GM12878 (cell line): ENCODE measurements at regions not wholly inside any gene's neighbourhood (a gene's known extent, or its start where the extent isn't known, plus 50 kb on each side); places are given as distances from the start of the nearest gene placed in this dataset.

ENCODE experiments used
- ATAC-seq: fragments of 200-7000 bp; cut with Tn5 transposase; 3 replicates; pipeline ENCODE4 v1.9.1; 2020; ENCODE audit warnings: mild to moderate bottlenecking, moderate library complexity
- BruUV-seq: library from RNA; stranded (reverse); fragments of 400-500 nt; replicated peaks from 2 replicates; lab custom pipeline; 2021; lab: Mats Ljungman, UMichigan
- CTCF ChIA-PET: fragments of 300-600 bp; sonication (Branson Sonifier 250); formaldehyde crosslinking; extraction: SDS; loops from one replicate; lab custom pipeline; 2021; ENCODE audit warnings: inconsistent platforms; lab: Yijun Ruan, JAX
- POLR2A ChIA-PET: fragments of 350-600 bp; formaldehyde crosslinking; extraction: SDS; loops from one replicate; lab custom pipeline; 2021; ENCODE audit warnings: inconsistent platforms; lab: Charles Lee
- RAD21 ChIA-PET: fragments of 300-600 bp; sonication (Branson Sonifier 250); formaldehyde crosslinking; loops from one replicate; lab custom pipeline; 2023; ENCODE audit warnings: antibody characterized with exemption; ENCODE audit not compliant: unreplicated experiment; lab: Charles Lee
- SMC1A ChIA-PET: fragments of 300-600 bp; sonication (Branson Sonifier 250); formaldehyde crosslinking; loops from one replicate; lab custom pipeline; 2023; ENCODE audit not compliant: unreplicated experiment, uncharacterized antibody; lab: Charles Lee
- DNase-seq: peaks from one replicate; pipeline ENCODE4 v3.0.0-alpha.2; 2011; ENCODE audit warnings: low read depth, low spot score
- FAIRE-seq: peaks from 3 replicates; lab custom pipeline; 2011; peaks lifted over from hg19 to GRCh38; lab: Jason Lieb, UNC
- H2AFZ ChIP-seq: 2 replicates; pipeline ENCODE4 v1.6.0; 2011; ENCODE audit warnings: low read depth, low read length, control low read depth; ENCODE audit not compliant: control insufficient read depth
- H3K27ac ChIP-seq: 2 replicates; pipeline ENCODE4 v1.5.1; 2011; ENCODE audit warnings: control low read depth; ENCODE audit not compliant: control insufficient read depth, insufficient read depth
- H3K27me3 ChIP-seq, 2 experiments: replicated peaks in 1 of 2; 2 replicates each; pipeline versions ENCODE4 v1.6.0 to v1.6.1; 2011; ENCODE audit warnings: low read length in 1 of 2; ENCODE audit not compliant: control insufficient read depth in 2 of 2, insufficient read depth in 2 of 2
- H3K36me3 ChIP-seq, 2 experiments: 2 replicates each; pipeline ENCODE4 v1.5.1; 2011; ENCODE audit warnings: low read length in 1 of 2; ENCODE audit not compliant: control insufficient read depth in 2 of 2, insufficient read depth in 2 of 2
- H3K4me1 ChIP-seq: 2 replicates; pipeline ENCODE4 v1.6.1; 2011; ENCODE audit warnings: mild to moderate bottlenecking, low read length, moderate library complexity, mixed read lengths; ENCODE audit not compliant: control insufficient read depth, insufficient read depth
- H3K4me2 ChIP-seq: 2 replicates; pipeline ENCODE4 v1.6.0; 2011; ENCODE audit warnings: control low read depth; ENCODE audit not compliant: control insufficient read depth, insufficient read depth
- H3K4me3 ChIP-seq: fragments of 200-600 bp; sonication (generic); 2 replicates; pipeline ENCODE4 v1.5.1; 2016
- H3K79me2 ChIP-seq: 2 replicates; pipeline ENCODE4 v1.6.0; 2011; ENCODE audit warnings: low read length; ENCODE audit not compliant: control insufficient read depth, insufficient read depth
- H3K9ac ChIP-seq: 2 replicates; pipeline ENCODE4 v1.8.0; 2011; ENCODE audit warnings: low read length, control low read depth, mixed read lengths; ENCODE audit not compliant: control insufficient read depth, insufficient read depth
- H3K9me3 ChIP-seq: replicated peaks from 3 replicates; pipeline ENCODE4 v1.5.1; 2011; ENCODE audit warnings: mild to moderate bottlenecking, low read length; ENCODE audit not compliant: control insufficient read depth, insufficient read depth
- H4K20me1 ChIP-seq: 2 replicates; pipeline ENCODE4 v1.6.0; 2011; ENCODE audit not compliant: control insufficient read depth, insufficient read depth
- ASH2L ChIP-seq: fragments of 300-600, 200-600 bp; sonication (generic); IDR thresholded peaks from 2 replicates; pipeline ENCODE4 v1.6.1; 2017; ENCODE audit warnings: low read depth, mild to moderate bottlenecking, borderline replicate concordance
- IRF3 ChIP-seq: fragments of 450-650 bp; IDR thresholded peaks from 2 replicates; pipeline ENCODE4 v1.6.1; 2014; ENCODE audit warnings: mild to moderate bottlenecking
- IRF4 ChIP-seq: IDR thresholded peaks from 2 replicates; pipeline ENCODE4 v1.6.1; 2011; ENCODE audit warnings: low read depth, low read length
- JUND ChIP-seq: IDR thresholded peaks from 2 replicates; pipeline ENCODE4 v1.6.1; 2012; ENCODE audit warnings: low read depth, mild to moderate bottlenecking, low read length, improper control_type of control experiment, moderate library complexity
- KDM1A ChIP-seq: fragments of 200-600 bp; sonication (generic); IDR thresholded peaks from 2 replicates; pipeline ENCODE4 v1.6.1; 2016; ENCODE audit warnings: borderline replicate concordance
- NFYA ChIP-seq: IDR thresholded peaks from 2 replicates; pipeline ENCODE4 v1.6.1; 2011; ENCODE audit warnings: low read depth, mild to moderate bottlenecking, low read length, improper control_type of control experiment, borderline replicate concordance
- NFYB ChIP-seq: IDR thresholded peaks from 2 replicates; pipeline ENCODE4 v1.6.1; 2011; ENCODE audit warnings: low read depth, mild to moderate bottlenecking, low read length, improper control_type of control experiment, moderate library complexity; ENCODE audit not compliant: insufficient read depth
- PAX8 ChIP-seq: fragments of 450-650 bp; IDR thresholded peaks from 2 replicates; pipeline ENCODE4 v1.6.1; 2017; ENCODE audit warnings: mild to moderate bottlenecking, moderate library complexity
- POLR2AphosphoS5 ChIP-seq: IDR thresholded peaks from 2 replicates; pipeline ENCODE4 v1.6.1; 2011; ENCODE audit warnings: mild to moderate bottlenecking, low read length, inconsistent platforms
- RAD21 ChIP-seq: IDR thresholded peaks from 2 replicates; pipeline ENCODE4 v1.6.1; 2011; ENCODE audit warnings: mild to moderate bottlenecking, low read depth, low read length, moderate library complexity; ENCODE audit not compliant: insufficient read depth
- RELA ChIP-seq: fragments of 450-650 bp; IDR thresholded peaks from 2 replicates; pipeline ENCODE4 v1.8.0; 2014; ENCODE audit warnings: borderline replicate concordance; ENCODE audit not compliant: partially characterized antibody
- RELB ChIP-seq: fragments of 450-650 bp; IDR thresholded peaks from 2 replicates; pipeline ENCODE4 v1.6.1; 2017; ENCODE audit warnings: low read depth, mild to moderate bottlenecking, moderate library complexity
- SUZ12 ChIP-seq: fragments of 200-600 bp; sonication (generic); IDR thresholded peaks from one replicate; pipeline ENCODE4 v1.6.1; 2018; ENCODE audit warnings: antibody characterized with exemption, mild to moderate bottlenecking; ENCODE audit not compliant: unreplicated experiment
- TCF12 ChIP-seq: IDR thresholded peaks from 2 replicates; pipeline ENCODE4 v1.6.1; 2011; ENCODE audit warnings: low read depth, mild to moderate bottlenecking, low read length
- TCF7 ChIP-seq: IDR thresholded peaks from 2 replicates; pipeline ENCODE4 v1.6.1; 2014; ENCODE audit warnings: antibody characterized with exemption, borderline replicate concordance
- ZBTB40 ChIP-seq: fragments of 450-650 bp; IDR thresholded peaks from 2 replicates; pipeline ENCODE4 v1.6.1; 2016; ENCODE audit warnings: mild to moderate bottlenecking, moderate library complexity, borderline replicate concordance
- WGBS: methylation state at CpG from one replicate; pipeline ENCODE4 v1.1.6; 2016; ENCODE audit warnings: low lambda C conversion rate; ENCODE audit not compliant: insufficient replicate concordance, insufficient coverage; ENCODE audit errors: missing lambda C conversion rate; 5-methylcytosine and 5-hydroxymethylcytosine counted together
- in situ Hi-C: fragments of 300-500 bp; cut with MboI; formaldehyde crosslinking; loops from 9 replicates; pipeline ENCODE4 v1.14.3; 2018; ENCODE audit warnings: mixed read lengths
- intact Hi-C: fragments of 100-400 bp; cut with micrococcal nuclease; formaldehyde crosslinking; loops from one replicate; pipeline ENCODE4 v1.14.2; 2022; ENCODE audit not compliant: unreplicated experiment
- TF ChIP-seq, protein P1 (sequence below): fragments of 450-650 bp; IDR thresholded peaks from 2 replicates; pipeline ENCODE4 v1.6.1; 2018; ENCODE audit warnings: mild to moderate bottlenecking, low read depth, moderate library complexity; ENCODE audit not compliant: partially characterized antibody

- Histone ChIP-seq H3K36me3 (no peaks in the 10 kb centered on the region), H3K27ac (no peak overlapping the region), H3K9ac (no peak overlapping the region), H2AFZ (no peak overlapping the region), H3K4me2 (no peak overlapping the region), H4K20me1 (no peaks in the 10 kb centered on the region), H3K4me3 (no peak overlapping the region), H3K27me3 (no peaks in the 10 kb centered on the region), H3K4me1 (no peaks in the 10 kb centered on the region), H3K9me3 (no peaks in the 10 kb centered on the region), H3K79me2 (no peaks in the 10 kb centered on the region)
- DNase-seq = no peak
- POLR2A ChIA-PET = no interaction called here
- SMC1A ChIA-PET = no interaction called here
- BruUV-seq = no TSS peak
- intact Hi-C loops (no loop called here), in situ Hi-C loops (no loop called here)
- no peak for ATAC-seq
- CTCF ChIA-PET = no interaction called here
- RAD21 ChIA-PET = no interaction called here
- WGBS = 33% methylated on average over 3 of the region's 3 CpGs
- FAIRE-seq = no peak
- TF ChIP-seq TCF12 = no peak
- no peak for TF ChIP-seq PAX8
- TF ChIP-seq SUZ12 = no peak
- no peak for TF ChIP-seq KDM1A
- TF ChIP-seq POLR2AphosphoS5 = no peak
- TF ChIP-seq RAD21 = no peak
- TF ChIP-seq NFYB = no peak
- TF ChIP-seq RELB = no peak
- no peak for TF ChIP-seq NFYA
- TF ChIP-seq, protein P1, sequence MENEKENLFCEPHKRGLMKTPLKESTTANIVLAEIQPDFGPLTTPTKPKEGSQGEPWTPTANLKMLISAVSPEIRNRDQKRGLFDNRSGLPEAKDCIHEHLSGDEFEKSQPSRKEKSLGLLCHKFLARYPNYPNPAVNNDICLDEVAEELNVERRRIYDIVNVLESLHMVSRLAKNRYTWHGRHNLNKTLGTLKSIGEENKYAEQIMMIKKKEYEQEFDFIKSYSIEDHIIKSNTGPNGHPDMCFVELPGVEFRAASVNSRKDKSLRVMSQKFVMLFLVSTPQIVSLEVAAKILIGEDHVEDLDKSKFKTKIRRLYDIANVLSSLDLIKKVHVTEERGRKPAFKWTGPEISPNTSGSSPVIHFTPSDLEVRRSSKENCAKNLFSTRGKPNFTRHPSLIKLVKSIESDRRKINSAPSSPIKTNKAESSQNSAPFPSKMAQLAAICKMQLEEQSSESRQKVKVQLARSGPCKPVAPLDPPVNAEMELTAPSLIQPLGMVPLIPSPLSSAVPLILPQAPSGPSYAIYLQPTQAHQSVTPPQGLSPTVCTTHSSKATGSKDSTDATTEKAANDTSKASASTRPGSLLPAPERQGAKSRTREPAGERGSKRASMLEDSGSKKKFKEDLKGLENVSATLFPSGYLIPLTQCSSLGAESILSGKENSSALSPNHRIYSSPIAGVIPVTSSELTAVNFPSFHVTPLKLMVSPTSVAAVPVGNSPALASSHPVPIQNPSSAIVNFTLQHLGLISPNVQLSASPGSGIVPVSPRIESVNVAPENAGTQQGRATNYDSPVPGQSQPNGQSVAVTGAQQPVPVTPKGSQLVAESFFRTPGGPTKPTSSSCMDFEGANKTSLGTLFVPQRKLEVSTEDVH = no peak
- TF ChIP-seq RELA = no peak
- no peak for TF ChIP-seq IRF3
- TF ChIP-seq JUND = no peak
- no peak for TF ChIP-seq ZBTB40
- no peak for TF ChIP-seq TCF7
- no peak for TF ChIP-seq IRF4
- TF ChIP-seq ASH2L = no peak
Measured at GRCh38 chr22:34096770-34097169, 176.5 kb upstream of the LARGE1 start.
